HG02884 (cell line): ENCODE measurements at regions not wholly inside any gene's neighbourhood (a gene's known extent, or its start where the extent isn't known, plus 50 kb on each side); places are given as distances from the start of the nearest gene placed in this dataset.
A peak's percentile ranks its signal among the peaks of the same experiment; 100 is the strongest.

Source experiments
- ATAC-seq: cut with Tn5 transposase; IDR thresholded peaks from one replicate; pipeline ENCODE4 v1.9.1; 2021; ENCODE audit warnings: mild to moderate bottlenecking, moderate library complexity; ENCODE audit not compliant: unreplicated experiment

GRCh38 chr3:72350761-72351505, 497.3 kb downstream of the SHQ1 start:
- ATAC-seq, result no peak

- ATAC-seq, result no peak
Observed at GRCh38 chr3:72348357-72348756, 499.9 kb downstream of the SHQ1 start.

GRCh38 chr3:72347819-72348319, 500.4 kb downstream of the SHQ1 start:
- no peak for ATAC-seq

GRCh38 chr3:72346526-72346926, 501.7 kb downstream of the SHQ1 start:
- ATAC-seq, result no peak

GRCh38 chr3:72345980-72346379, 502.3 kb downstream of the SHQ1 start:
- no peak for ATAC-seq

- no peak for ATAC-seq
Observed at GRCh38 chr3:72345237-72345878, 502.9 kb downstream of the SHQ1 start.

GRCh38 chr3:72344647-72345046, 503.6 kb downstream of the SHQ1 start:
- no peak for ATAC-seq

GRCh38 chr3:72344236-72344635, 504.0 kb downstream of the SHQ1 start:
- no peak for ATAC-seq

- ATAC-seq, result no peak
Observed at GRCh38 chr3:72343078-72343477, 505.2 kb downstream of the SHQ1 start.

- ATAC-seq, result no peak
Observed at GRCh38 chr3:72342450-72342849, 505.8 kb downstream of the SHQ1 start.

GRCh38 chr3:72341920-72342319, 506.3 kb downstream of the SHQ1 start:
- no peak for ATAC-seq

GRCh38 chr3:72341380-72341770, 506.9 kb downstream of the SHQ1 start:
- no peak for ATAC-seq

- no peak for ATAC-seq
Observed at GRCh38 chr3:72340476-72341379, 507.5 kb downstream of the SHQ1 start.

GRCh38 chr3:72340056-72340455, 508.2 kb downstream of the SHQ1 start:
- no peak for ATAC-seq

GRCh38 chr3:72339670-72340030, 508.6 kb downstream of the SHQ1 start:
- ATAC-seq, result no peak

- ATAC-seq, result peak; percentile 40
Observed at GRCh38 chr3:72338942-72339669, 509.1 kb downstream of the SHQ1 start.

GRCh38 chr3:72338082-72338941, 509.9 kb downstream of the SHQ1 start:
- ATAC-seq, result no peak

GRCh38 chr3:72337480-72337855, 510.8 kb downstream of the SHQ1 start:
- ATAC-seq, result no peak

- ATAC-seq, result no peak
Observed at GRCh38 chr3:72336821-72337479, 511.3 kb downstream of the SHQ1 start.
